Stimulated activated naive CD8-positive, alpha-beta T cell treated with anti-CD3 and anti-CD28 coated beads, Interleukin-15, Interleukin-2, amounts not matched to agents 100 U/mL and 50 U/mL, for 24 hours (primary cell): ENCODE measurements at regions not wholly inside any gene's neighbourhood (a gene's known extent, or its start where the extent isn't known, plus 50 kb on each side); places are given as distances from the start of the nearest gene placed in this dataset.
A peak's percentile ranks its signal among the peaks of the same experiment; 100 is the strongest.

ENCODE experiments used
- ATAC-seq: fragments of 150-1000 bp; cut with Tn5 transposase; one replicate; pipeline ENCODE4 v1.10.0; 2021
- DNase-seq: peaks from one replicate; pipeline ENCODE4 v3.0.0; 2021

- no peak for DNase-seq
- ATAC-seq = peak; percentile 55
These were observed 249.7 kb upstream of the TET2 start for GRCh38 chr4:104896660-104897645.

GRCh38 chr4:104899863-104900262 lies 246.8 kb upstream of the TET2 start:
- DNase-seq = no peak
- no peak for ATAC-seq

- DNase-seq (no peak), ATAC-seq (no peak)
These were observed 245.2 kb upstream of the TET2 start for GRCh38 chr4:104901438-104901837.

- DNase-seq = no peak
- no peak for ATAC-seq
These were observed 244.6 kb upstream of the TET2 start for GRCh38 chr4:104901961-104902605.

DNA sequence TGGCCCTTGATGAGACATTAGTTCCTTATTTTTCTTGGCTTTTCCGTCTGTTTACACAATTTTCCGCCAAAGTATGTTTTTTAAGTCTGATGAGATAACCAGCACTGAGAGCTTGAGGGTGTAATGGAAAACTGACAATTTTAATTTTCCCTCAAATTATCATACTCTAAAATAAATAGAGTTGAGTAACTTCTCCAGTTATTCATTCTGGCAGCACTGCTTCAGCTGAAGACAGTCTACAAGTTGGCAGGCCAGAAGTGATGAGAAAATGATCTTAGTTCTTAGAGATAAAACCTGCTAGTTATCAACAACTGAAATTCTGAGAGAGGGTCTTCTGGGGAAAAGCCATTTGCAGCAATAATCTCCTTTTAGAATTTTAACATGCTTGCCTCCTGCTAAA lies 241.6 kb upstream of the TET2 start:
- ATAC-seq (no peak), DNase-seq (no peak)

GRCh38 chr4:104905546-104905945 lies 241.1 kb upstream of the TET2 start:
- DNase-seq (no peak), ATAC-seq (no peak)

GRCh38 chr4:104906276-104906675 lies 240.4 kb upstream of the TET2 start:
- ATAC-seq (no peak), DNase-seq (no peak)

- DNase-seq (no peak), ATAC-seq (no peak)
These were observed 239.5 kb upstream of the TET2 start for GRCh38 chr4:104907074-104907649.

DNA sequence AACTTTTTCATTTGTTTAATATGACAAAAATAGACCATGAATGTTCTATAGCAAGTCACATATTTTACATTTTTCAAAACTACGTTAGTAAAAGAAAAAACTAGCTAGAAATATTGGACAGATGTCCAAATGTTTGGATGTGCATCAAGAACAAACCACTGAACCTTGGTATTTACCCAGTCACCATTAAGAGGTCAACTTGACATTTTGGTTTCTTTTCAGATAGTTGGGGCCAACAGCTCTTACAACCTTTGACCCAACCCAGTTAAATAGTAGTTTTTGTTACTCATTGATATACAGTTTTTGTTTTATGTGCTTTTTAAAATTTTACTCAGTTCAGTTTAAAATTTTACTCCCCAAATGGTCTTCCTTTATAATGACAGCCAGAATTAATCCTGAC lies 238.7 kb upstream of the TET2 start:
- DNase-seq = no peak
- ATAC-seq = no peak

DNA sequence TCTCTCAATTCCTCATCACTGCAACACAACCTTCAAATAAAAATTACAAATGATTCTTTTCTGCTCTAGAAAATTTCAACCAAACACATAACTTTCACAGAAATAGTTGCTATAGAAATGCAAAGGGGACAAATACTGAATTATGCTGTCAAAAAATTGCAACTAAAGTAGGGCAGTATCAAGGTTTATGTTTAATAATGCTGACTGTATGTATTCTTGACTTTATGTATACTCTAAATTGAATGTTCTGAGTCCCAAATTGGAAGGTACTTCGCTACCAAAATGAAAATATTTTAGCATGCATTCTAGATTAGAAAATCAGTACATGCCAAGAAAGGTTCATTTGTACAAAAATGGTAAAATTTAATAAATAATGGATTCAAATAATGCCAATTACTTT lies 237.3 kb upstream of the TET2 start:
- ATAC-seq (no peak), DNase-seq (no peak)

DNA sequence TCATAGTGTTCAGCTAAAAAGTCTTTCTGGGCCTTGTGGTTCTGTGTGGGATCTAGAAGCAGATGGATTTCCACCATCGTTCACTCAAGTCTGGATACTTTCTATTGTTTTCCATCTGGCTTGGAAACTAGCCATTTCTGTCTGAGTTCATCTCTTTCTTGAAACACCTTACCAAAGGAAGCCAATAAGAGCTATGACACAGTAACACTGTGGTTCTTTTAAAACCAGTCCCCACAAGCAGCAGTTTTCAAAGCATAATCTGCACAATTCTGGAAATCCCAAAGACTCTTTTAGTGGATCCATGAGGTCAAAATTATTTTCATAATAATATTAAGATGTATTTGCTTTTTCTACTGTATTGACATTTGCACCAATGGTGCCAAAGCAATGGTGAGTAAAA lies 234.2 kb upstream of the TET2 start:
- ATAC-seq = no peak
- DNase-seq = no peak

DNA sequence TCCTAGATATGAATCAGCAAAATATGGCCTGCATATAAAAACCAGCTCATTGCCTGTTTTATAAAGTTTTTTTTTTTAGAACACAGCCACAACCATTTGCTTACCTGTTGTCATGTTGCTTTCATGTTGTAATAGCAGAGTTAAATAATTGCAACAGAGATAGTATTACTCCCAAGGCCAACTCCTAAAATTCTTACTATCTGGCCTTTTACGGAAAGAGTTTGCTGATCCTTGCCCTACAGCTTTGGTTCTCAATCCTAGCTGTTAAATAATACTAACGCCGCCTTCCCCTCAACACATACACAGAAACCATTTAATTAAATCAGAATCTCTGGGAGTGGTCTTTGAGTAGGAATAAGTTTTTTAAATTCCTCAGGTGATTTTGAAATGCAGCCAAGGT lies 231.3 kb upstream of the TET2 start:
- DNase-seq (no peak), ATAC-seq (no peak)

DNA sequence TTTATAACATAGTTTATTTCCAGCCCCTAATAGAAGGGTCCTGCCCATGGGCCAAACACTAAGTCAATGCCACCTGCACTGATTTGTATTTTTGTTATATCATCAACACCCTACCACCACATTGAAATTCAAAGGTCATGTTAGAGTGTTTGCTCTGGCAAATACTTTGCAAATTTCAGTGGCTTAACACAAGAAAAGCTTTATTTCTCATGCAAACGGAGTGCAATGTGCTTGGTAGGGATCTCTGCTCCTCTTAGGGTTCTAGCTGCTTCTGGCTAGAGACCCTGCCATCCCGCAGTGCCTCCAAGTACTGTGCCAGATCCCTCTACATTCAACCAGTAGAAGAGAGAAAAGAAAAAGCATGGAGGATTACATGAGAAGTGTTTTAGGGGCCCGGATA lies 230.8 kb upstream of the TET2 start:
- DNase-seq (no peak), ATAC-seq (no peak)

- no peak for ATAC-seq
- DNase-seq = no peak
These were observed 227.3 kb upstream of the TET2 start for GRCh38 chr4:104919406-104919805.

GRCh38 chr4:104930298-104930697 lies 216.4 kb upstream of the TET2 start:
- ATAC-seq (no peak), DNase-seq (no peak)

GRCh38 chr4:104930745-104931736 lies 215.6 kb upstream of the TET2 start:
- peak; percentile 56 for DNase-seq
- ATAC-seq = peak; percentile 36

GRCh38 chr4:104938624-104939023 lies 208.1 kb upstream of the TET2 start:
- no peak for ATAC-seq
- DNase-seq = no peak

DNA sequence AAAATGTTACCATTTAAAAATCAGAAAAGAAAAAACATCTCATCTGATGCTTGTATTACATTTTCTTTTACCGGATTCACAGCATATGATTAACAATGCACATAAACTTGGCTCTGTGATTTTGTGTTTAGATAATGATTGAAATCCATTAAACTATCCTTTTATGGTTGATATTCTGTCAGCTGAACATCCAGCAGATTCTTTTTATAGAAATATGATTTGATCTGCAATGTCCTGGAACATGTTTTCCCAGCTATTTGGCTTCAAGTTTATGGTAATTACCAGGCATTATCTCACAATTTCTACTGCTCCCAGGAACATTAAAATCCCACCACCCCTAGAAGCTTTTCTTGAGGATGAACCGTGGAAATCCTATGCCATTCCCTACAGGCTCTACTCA lies 205.7 kb upstream of the TET2 start:
- DNase-seq (no peak), ATAC-seq (no peak)

DNA sequence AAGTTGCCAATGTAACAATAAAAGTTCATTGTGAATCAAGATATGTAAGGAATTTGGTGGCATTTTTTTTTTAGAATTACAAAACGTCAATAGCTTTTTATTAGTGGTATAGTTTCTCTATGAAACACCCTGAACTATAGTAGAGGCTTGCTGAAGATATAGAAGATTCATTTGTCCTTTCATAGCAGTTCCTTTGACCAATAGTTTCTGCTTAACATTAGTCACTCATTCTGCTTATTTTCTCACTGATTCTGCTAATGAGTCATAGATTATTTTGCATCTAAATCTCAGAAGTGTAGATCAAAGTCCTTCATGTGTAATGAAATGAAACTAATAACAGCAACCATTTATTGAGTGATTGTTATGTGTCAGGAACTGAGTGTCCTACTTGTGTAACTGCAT lies 205.0 kb upstream of the TET2 start:
- DNase-seq = no peak
- peak; percentile 69 for ATAC-seq

GRCh38 chr4:104942990-104943743 lies 203.5 kb upstream of the TET2 start:
- ATAC-seq = peak; percentile 91
- peak; percentile 25 for DNase-seq

DNA sequence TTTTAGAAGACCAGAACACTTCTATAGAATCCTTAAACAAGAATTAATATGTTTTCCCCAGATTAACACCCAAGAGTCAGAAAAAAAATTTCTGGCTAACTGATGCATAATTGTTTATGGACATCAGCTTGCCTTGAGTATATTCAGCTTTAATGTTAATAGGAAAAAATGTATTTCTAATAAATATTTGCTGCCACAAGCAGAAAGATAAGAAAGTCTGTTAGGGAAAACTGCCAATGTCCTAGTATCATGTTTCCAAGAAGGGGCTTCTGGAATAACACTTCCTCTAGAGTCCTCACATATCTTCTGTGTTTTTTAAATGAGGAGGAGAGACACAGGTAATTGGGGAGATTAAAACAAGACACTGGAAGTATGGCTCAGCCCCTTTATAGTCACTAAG lies 202.1 kb upstream of the TET2 start:
- ATAC-seq (no peak), DNase-seq (no peak)
